HS-27A (cell line): ENCODE measurements at regions not wholly inside any gene's neighbourhood (a gene's known extent, or its start where the extent isn't known, plus 50 kb on each side); places are given as distances from the start of the nearest gene placed in this dataset.
"Not testable (repeated sequence)": the region's sequence is repeated elsewhere in the genome, so short reads cannot be mapped to it uniquely, and the experiment has no call there.

ENCODE experiments used
- DNase-seq: peaks from one replicate; pipeline ENCODE4 v3.0.0-alpha.2; 2012; ENCODE audit warnings: low read depth, missing footprints

GRCh38 chr21:31531967-31532366 is 127.5 kb upstream of the SOD1 start:
- no peak for DNase-seq

DNA sequence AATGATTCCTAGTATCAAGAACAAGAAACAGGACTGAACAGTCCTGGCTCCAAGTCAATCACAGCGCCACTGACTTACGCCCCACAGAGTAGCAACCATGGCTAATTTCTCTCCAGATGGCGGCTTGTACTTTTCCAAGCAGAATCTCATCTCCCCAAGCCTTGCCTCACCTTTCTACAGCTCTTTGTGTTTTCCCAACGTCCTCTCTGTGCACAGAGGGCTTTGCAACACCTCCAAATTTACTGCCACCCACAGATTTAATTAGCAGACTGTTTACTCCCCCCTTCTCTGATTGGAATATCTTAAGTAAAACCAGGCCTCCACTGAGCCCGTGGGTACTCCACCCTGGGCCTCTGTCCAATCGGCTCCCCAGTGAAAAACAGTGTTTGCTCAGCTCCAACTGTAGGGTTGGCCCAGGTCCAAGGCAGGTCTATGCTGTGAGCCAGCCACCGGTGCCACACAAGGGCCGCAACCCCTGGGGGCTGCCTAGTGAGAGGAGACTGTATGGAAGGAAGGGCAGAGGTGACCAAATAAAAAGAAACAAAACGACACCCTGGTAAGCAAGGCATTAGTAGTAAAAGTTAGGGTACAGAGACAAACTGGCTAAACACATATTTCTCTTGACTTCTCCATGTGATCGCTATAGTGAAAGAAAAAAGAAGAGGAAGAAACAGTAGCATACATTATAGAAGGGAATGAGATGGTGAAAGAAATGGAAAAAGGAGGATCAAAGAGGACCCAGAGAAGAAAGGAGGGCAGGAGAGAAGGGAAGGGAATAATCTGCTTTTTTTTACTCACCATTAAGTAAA is 128.4 kb upstream of the SOD1 start:
- DNase-seq, result no peak

GRCh38 chr21:31530364-31530763 is 129.1 kb upstream of the SOD1 start:
- no peak for DNase-seq

DNA sequence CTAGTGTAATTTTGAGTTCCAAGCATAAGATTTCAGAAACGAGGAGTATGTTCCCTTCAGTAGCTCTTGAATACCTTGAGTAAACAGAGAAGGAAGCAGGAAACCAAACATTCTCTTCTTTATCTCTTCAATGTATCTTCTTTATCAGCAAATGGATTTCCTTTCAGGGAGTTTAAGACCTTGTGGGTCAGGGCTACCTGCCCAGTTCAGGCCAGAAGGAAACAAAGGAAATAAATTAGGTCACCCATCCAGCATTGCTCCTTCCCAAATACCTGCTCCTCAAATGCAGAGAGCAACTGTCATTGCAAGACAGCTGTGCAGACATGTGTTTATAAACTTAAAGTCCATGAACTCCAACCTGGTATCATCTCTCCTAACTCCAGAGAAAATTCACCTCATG is 130.1 kb upstream of the SOD1 start:
- DNase-seq, result no peak

GRCh38 chr21:31526040-31526439 is 133.5 kb upstream of the SOD1 start:
- DNase-seq, result no peak

DNA sequence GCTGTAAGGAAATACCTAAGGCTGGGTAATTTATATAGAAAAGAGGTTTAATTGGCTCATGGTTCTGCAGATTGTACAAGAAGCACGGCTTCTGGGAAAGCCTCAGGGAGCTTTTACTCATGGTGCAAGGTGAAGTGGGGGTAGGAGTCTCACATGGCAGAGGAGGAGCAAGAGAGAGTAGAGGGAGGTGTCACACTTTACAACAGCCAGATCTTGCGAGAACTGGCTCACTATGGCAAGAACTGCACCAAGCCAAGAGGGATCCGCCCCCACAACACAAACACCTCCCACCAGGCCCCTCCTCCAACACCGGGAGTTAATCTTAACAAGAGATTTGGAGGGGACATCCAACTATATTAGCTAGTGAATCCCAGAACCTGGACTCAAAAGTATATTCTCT is 135.4 kb upstream of the SOD1 start:
- no peak for DNase-seq

- DNase-seq, result no peak
Measured at GRCh38 chr21:31521515-31521914, 138.0 kb upstream of the SOD1 start.

- DNase-seq, result no peak
Measured at GRCh38 chr21:31520561-31521098, 138.9 kb upstream of the SOD1 start.

DNA sequence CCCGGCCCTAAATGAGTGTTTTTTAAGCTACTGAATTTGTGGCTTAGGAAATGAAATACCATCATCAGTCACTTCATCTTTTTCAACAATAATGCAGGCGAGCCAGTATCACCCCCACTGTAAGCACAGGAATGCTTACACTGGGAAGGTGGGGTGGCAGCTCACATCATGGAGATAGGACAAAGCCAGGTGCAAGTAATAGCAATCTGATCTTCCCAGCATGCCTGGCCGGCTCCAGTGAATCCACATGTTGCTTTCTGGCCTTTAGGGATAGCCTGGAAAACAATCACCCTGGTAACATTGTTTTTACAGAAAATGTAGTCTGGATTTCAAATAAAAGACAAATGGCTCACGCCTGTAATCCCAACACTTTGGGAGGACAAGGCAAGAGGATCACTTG is 140.9 kb upstream of the SOD1 start:
- DNase-seq, result no peak

DNA sequence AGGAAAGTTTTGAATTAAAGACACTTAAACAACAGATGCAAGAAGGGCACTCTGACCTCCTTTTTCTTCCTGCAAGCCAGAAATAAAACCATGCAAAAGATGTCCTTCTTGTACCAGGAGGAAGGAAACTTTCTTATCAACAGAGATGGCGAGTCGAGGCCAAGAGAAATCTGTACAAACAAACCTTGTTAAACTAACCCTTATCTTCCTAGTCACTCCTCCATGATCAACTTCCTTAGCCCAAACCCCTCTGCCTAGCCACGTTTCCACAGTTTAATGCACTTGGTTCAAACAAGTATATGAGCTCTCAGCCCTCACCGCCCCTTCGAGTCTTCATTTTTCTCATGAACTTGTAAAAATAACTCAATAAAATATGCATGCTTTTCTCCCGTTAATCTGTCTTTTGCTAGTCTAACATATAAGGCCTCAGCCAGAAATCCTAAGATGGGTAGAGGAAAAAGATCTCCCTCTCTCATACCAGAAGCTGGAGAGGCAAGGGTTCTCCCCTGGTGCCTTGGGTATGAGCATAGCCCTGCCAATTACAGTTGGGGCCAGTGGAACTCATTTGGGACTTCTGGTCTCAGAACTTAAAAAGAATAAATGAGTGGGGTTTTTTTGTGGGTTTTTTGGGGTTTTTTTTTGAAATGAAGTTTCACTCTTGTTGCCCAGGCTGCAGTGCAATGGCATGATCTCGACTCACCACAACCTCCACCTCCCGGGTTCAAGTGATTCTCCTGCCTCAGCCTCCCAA is 141.7 kb upstream of the SOD1 start:
- no peak for DNase-seq

DNA sequence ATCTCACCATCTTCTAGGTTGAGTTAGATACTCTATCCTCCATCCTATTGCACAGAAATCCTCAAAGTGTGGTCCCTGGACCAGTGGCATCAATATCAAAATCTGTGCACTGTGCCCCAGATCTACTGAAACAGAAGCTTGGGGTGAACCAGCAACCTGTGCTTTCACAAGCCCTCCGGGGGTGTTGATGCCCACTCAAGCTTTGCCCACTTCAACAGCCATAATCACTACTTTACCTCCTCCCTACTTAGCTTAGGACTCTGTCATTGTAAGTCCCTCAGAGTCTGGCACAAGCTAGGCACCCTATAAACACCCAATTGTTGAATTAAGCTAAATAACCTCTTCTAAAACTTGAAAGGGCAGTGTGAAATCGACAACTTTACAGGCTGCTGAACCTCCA is 144.2 kb upstream of the SOD1 start:
- DNase-seq, result no peak

DNA sequence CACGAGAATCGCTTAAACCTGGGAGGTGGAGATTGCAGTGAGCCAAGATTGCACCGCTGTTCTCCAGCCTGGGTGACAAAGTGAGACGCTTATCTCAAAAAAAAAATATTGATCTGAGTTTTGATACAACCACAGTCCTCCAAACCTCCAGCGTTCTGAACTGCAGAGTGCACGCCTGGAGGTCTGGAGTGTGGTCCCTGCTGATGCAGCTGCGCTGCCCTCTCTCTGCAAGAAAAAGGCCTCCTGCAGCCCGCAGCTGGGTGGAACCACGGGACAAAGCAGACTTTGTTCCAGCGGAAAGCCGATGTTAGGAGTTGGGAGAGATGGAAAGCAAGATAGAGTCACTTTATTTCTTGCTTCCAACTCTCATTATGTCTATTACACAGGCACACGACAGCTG is 144.9 kb upstream of the SOD1 start:
- no peak for DNase-seq

DNA sequence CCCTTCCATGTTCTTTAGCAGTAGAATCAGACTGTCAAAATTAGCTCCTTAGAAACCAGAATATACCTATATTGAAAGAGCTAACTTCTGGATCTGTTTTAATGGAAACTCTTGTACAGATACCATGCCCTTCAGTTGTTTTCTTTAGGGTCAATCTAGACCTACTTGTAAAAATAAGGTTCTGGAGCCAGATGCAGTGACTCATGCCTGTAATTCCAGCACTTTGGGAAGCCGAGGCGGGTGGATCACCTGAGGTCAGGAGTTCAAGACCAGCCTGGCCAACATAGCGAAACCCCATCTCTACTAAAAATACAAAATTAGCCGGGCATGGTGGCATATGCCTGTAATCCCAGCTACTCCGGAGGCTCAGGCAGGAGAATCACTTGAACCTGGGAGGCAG is 146.0 kb upstream of the SOD1 start:
- not testable (repeated sequence) for DNase-seq

DNA sequence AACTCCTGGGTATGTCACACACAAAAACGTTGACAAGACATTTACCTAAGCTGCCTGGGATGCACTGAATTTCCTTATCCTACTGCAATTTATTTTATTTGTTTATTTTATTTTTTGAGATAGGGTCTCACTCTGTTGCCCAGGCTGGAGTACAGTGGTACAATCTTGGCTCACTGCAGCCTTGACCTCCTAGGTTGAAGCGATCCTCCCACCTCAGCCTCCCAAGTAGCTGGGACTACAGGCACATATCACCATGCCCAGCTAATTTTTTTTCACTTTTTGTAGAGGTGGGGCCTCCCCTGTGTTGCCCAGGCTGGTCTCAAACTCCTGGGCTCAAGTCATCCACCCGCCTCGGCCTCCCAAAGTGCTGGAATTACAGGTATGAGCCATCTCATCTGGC is 147.5 kb upstream of the SOD1 start:
- DNase-seq, result not testable (repeated sequence)

GRCh38 chr21:31511258-31511657 is 148.2 kb upstream of the SOD1 start:
- no peak for DNase-seq

- DNase-seq, result no peak
Measured at GRCh38 chr21:31509194-31510017, 150.1 kb upstream of the SOD1 start.

DNA sequence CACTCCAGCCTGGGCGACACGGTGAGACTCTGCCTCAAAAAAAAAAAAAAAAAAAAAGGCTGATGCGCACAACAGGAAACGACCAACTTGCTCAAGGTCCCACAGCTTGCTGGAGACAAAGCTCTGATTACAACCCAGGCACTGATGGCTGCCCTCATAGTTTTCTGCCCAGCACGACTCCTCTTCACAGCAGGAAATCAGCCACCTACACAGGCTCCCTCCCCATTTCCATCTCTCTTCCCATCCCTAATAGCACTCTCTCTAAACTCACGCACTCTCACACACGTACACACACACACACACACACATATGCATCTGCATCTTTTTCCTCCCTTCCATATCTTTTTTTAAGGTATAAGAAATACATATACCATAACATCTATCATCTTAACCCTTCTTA is 153.5 kb upstream of the SOD1 start:
- DNase-seq, result no peak

GRCh38 chr21:31503939-31504338 is 155.6 kb upstream of the SOD1 start:
- no peak for DNase-seq

GRCh38 chr21:31503467-31503866 is 156.0 kb upstream of the SOD1 start:
- no peak for DNase-seq

- no peak for DNase-seq
Measured at GRCh38 chr21:31502537-31503143, 156.9 kb upstream of the SOD1 start.

DNA sequence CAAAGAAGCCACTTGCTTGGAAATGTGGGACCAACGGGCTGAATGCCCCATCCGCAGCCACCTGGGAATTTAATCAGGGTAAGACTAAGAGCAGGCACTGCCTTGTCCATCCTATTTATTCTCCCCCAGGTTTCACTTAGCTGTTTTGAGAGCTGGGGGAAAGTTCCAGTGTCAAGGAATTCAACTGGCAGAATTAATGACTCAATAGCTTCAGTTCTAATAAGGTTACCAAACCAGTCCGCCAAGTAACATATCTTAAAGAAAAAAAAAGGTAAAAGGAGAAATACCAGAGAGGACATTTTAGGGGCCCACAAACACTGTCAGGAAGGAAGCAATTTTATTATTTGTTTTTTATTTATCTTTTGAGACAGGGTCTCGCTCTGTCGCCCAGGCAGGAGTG is 157.6 kb upstream of the SOD1 start:
- DNase-seq, result no peak

DNA sequence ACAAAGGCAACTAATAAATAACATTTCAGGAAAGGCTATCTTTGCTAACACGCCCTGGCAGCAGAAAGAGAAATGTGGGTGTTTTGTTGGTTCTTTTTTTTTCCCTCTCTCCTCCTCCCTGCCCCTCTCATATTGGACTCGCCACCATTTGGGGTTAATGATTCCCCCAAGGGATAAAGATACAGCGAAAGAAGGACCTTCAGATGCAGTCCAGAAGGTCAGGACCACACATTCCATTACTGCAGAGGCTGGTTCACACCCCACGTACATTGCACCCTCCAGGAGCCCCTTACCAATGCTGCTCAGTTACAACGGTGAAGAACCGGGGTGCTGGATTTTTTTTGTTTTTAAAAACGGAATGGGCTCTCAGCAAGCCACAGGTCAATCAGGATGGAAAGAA is 156.9 kb upstream of the TIAM1 start:
- DNase-seq, result no peak
